ENCODE measurements at regions not wholly inside any gene's neighbourhood (a gene's known extent, or its start where the extent isn't known, plus 50 kb on each side); places are given as distances from the start of the nearest gene placed in this dataset.

DNA sequence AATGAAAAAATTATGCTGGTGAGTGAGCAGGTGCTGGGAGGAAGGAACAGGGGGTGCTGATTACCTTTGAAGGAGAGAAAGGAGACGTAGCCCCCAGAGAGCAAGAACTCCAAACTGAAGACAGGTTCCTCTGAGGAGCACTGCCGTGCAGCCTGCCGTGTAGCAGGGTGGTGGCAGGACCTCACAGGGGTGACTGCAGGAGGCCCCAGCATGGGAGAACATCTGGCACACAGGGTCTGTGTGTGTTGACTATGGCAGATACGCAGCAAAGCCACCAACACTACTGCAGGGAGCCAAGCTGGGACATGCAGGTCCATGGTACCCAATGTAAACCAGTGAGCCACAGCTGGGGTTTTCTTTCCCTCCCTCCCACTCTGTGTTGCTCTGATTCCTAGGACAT lies 192.1 kb upstream of the PDE1C start:
- no peak for DNase-seq

DNA sequence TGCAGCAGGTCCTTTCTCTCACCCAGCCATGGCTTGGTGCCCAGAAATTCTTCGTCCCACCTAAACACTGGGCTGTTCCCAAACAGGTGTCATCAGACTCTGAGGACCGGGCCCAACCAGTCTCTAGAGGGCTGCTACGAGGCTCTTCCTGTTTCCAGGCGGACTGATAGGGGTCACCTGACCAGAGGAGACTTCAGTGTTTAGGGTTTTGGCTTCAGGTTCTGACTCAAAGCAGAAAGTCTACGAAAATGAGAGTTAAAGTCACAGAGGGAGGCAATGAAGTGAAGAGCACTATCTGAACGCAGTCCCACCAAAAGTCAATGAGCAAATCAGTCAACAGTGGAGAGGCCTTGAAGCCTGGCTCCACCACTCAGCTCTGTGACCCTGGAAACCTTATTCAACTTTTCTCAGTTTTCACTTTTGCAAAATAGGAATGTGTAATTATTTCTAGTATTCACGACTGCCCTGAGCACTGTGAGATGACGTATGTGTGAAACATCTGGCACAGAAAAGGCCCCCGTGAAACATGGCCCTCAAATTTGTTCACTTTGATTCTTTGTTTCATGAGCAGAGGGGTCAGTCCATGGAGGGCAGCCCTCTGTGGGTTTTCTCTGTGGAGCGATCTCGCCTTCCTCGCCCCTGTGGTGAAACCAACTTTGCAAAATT lies 189.9 kb upstream of the PDE1C start:
- no peak for DNase-seq

DNA sequence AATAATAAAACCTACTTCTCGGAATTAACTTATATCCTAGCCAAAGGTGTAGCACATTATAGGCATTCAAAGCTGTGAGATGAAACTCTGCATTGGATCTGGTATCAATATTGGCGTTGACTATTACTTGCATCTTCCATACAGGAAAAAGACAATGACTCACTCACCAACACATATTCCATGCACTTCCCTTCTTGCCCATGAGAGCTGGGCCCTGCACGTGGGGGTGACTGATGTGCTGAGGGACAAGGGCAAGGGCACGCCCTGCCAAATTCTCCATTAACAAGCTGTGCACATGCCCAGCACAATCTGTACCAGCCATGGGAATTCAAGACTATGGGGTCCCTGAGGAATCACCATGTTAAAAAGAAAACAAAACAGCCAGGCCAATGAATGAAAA lies 188.1 kb upstream of the PDE1C start:
- no peak for DNase-seq

DNA sequence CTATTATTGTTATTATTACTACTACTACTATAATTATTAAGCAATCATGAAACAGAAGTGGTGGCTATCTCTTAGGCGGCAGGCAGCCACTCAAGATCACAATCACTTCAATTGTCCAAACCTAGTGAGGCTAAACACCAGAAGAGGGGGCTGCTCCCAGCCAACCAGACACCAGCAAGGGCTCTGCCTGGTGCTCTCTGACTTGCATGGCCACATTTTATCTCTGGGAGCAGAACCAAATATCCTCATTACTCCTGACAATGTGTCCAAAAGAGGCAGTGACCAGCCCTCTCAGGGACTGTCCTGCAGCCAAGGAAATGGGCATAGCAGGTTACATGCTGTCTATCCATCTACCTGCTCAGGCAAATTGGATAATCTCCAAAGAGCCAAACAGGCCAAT lies 187.4 kb upstream of the PDE1C start:
- DNase-seq = no peak

DNA sequence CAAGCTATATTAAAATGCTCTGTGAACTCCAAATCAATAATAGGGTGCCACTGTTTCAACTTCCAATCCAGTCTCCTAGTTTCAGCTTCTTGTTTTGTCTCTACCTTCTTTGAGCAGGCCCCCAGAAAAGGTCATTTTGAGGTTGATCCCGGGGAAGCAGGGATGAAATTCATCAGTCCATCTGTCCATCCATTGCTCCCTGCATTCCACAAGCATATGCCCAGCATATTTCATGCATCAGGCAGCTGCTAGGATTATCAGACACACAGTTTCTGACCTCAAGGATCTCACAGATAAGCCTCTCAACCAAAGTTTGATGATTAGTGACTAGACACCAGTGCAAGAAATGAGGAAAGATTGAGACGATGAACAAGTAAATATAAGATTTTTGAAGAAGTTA lies 186.6 kb upstream of the PDE1C start:
- DNase-seq = no peak

DNA sequence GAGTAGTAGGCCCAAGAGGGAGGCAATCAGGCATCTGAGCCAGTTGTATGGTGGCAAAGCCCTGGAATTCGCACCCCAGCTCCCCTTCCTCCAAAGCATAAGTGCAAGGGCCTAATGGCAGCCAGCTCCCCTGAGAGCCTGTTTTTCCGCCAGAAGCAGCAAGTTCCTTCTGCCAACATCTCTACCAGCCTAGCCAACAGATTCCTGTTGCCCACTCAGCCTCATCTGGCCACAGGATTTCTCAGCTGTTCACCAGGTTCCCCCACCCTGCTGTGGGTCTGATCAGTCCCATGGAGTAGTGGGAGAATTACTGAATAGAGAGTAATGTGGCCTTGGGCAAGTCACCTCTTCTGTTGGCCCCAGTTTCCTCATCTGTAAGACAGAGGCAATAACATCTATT lies 186.2 kb upstream of the PDE1C start:
- no peak for DNase-seq

DNA sequence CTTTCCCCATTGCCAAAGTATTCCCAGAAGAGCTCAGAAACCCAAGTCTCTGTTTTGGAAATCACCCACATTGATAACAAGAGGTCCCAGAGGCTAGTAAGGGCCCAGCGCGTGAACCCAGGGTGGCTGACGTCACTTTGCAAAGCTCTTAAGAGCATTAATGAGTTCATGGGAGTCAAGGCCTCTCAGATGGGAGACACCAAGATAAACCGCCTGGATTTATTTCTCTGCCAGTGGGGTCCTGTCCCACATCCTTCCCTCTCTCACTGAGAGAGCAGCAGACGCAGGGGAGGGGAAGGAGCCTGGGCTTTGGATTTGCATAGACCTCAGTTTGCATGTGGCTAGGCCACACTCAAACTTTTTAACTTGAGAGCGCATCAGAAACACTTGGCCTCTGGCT lies 184.8 kb upstream of the PDE1C start:
- no peak for DNase-seq

DNA sequence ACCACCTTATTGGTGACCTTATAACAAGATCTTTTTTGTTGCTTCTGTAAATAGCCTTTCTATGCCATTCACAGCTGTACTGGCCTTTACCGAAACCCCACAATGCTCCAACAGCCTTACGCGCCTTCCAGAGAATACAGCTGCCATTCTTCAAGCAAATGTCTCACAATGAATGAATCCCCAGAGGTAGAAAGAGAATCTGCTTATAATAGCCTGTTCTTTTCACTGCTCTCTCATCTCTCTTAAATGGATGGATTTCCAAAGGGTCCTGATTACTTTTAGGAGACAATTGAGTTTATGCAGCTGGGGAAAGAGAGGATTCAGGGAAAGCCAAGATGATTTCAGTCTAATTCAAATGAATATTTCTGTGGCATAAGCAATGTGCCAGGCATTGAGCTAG lies 183.1 kb upstream of the PDE1C start:
- no peak for DNase-seq

DNA sequence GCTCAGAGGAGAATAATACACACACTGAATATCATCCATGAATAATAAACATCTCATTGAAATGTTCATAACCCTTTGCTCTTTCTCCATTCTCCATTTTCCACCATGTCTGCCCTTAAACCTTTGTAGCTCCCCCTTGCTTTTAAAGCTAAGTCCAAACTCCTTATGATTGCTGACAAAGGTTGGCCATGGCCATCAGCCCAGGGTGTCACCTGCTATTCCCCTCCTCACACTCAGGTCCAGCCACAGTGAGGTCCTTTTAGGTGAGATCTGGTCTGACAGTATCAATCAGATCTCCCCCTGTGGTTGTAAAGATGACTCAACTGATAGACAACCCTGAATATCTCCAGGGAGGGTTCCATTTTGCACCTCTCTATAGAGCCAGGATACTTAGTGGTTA lies 181.5 kb upstream of the PDE1C start:
- no peak for DNase-seq

DNA sequence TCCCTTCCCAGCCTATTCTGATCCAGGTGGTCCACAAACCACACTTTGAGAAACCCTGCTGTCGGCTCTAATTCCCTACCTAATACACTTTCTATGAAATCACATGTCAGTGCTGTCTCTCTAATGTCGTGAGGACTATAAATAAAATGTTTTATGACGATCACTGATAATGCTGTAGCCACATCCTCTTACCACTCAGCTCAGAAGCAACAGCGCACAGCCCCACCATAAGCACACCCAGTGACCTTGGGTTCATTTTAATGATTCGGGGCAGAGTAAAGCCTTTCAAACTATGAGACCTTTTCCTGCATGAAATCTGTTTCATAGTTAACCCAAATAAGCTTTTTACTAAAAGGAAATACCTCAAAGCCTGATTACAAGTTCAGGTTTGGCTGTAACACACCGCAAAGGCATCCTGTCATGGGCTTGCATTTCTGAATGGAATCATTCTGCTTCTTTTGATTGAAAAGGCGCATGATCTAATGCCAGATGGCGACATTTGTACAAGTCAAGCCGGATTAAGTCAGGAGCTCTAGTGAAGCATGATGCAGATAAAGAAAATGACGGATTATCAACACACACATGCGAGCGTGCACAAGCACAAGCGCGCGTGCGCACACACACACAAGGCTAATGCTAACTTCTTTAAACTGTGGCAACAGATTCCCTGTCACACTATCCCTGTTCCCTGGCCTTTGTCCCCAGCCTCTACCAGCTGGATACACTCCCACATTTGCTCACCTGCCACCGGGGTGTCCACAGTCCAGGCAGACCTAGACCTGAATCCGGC lies 180.5 kb upstream of the PDE1C start:
- no peak for DNase-seq

DNA sequence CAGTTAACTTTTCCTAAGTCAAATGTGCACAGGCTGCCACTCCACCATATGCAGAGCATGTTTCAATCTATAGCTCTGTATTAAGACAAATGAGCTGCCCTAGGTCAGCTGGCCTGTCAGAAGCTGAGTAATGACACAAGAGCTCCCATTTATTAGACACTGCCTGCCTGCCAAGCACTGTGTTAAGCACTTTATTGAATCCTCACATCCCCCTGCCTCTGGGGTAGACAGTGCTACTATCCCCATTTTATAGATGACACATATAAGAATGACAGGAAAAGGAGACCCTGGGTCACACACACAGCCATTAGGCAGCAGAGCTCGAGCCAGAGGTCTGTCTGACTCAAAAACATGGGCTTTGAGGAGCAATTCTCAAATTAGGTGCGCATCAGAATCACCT lies 179.8 kb upstream of the PDE1C start:
- no peak for DNase-seq

DNA sequence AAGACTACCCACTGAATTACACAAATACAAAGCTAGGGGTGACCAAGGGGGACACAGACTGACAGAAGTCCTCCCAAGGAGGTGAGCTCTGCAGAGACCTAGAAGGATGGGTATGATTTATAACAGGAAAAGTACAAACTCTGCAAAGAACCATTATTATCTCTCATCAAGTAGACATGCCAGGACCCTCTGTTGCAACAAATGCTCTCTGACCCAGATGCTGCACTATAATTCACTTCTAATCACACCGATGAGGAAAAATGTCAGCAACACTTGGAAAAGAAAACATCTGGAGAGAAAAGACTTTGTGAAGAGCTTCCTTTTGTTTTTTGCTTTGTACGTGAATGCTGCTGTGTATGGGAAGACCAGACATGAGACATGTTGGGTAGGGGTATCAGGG lies 178.3 kb upstream of the PDE1C start:
- DNase-seq = no peak

DNA sequence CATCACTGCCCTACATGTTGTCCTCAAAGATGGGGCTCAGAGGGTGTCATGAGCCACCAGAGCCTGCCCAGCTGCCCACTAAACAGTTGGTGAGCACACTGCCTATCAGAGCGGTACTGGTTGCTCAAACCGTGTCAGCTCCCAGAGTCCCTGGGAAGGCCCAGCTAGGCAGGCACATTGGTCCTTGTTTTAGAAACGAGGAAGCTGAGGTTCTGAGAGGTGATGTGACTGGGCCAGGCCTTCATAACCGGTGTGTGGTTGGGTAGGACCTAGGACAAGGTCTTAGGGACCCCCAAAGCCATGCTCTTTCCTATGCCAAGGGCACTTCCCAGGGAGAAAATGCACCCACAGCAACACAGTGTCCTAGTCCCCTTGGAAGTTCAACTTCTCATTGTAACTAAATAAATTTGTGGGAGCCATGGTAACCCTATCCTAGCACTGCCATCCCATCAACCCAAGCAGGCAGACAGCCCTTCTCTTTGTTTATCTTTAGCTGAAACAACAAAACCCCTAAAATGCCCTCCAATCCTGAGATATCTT lies 174.7 kb upstream of the PDE1C start:
- no peak for DNase-seq

DNA sequence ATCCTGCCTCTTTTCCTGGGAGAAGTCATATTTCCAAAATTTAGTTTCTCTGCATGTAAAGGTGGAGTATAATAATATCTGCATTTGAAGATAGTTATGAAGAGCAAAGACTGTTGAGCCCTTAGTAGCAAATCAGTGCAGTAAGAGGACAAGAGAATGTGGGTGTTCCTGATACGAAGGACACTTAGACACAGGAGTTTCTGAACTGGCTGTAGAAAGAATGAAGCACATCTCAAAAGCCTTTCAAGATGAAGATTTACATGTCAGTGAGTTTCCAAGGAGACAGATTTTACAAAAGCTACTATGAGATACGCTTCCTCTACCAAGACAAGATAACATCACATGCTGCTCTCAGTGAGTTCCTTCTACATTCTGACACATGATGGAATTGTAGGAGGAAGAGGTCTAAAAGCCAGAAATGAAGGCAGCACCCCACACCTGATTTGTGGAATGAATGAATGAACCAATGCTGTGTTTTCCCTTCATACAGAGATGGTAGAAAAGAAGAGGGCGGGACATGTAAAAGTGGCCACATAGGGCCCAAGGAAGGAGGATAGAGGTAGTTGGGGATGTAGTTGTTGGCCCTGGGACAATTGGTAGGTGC lies 173.6 kb upstream of the PDE1C start:
- no peak for DNase-seq

DNA sequence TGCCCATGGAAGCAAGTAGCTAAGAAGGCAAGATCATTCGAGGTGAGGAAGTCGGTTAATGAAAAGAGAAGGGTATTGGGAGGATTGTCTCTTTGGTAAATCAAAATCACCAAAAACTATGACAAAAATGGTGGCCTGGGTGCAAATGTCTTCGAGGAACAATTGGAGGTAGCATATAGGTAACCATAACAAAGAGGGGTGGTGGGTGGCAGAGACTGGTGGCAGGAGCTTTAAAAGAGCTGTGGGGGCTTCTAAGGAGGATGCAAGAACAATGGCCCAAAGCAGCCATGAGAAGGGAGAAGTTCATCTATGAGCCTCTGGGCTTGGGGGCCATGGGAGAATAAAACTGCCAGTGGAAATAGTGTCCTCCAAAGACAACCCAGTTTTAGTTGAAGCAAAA lies 172.2 kb upstream of the PDE1C start:
- DNase-seq = no peak

DNA sequence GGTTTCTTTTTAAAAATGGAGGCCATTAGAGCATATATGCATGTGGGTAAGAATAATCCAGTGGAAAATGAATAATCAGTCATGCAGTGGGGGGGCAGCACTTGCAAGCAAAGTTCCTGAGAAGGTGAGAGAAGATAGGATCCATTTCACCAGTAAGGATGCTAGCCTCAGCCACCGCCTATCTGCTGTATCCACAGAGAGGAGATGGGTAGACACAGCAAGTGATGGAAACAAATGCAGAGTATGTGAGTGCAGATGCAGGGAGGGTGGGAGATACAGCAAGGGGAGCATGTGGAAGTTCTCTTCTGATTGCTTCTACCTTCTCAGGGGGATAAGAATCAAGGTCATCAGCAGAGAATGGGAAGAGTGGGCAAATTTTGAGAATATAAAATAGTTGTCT lies 171.4 kb upstream of the PDE1C start:
- DNase-seq = no peak

DNA sequence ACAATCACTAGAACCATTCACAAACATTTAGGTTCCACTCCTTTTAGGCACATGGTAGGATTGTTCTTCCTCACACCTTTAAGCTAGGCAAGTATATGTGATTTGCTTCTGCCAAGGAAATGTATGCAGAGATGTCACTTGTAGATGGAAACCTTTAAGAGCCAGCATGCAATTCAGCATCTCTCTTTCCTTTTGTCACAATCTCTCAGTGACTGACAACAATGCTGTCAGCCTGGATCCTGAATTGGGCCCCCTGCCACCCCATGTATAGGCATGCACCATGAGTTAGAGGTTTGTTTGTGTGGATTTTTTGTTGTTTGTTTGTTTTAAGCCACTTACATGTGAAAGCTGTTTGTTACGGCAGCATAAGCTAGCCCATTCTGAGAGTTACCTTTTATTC lies 169.6 kb upstream of the PDE1C start:
- no peak for DNase-seq

DNA sequence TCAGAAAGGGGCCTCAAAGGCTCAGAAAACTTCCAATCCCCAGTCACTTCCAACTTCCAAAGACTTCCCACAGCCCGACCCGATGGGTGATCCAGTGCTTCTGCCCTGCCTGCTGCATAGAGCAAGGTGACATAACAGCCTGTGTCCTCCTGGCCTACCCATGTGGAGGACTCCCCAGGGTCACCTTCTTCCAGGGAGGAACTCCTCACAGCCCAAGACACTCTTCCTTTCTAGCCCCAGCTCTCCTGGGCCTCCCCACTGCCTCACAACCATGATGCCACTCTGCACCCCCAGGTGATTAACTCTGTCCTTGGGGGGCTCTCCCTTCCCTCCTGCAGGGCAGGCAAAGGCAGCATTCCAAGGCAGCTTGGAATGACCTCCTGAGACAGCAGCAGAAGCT lies 158.4 kb upstream of the PDE1C start:
- DNase-seq = no peak

DNA sequence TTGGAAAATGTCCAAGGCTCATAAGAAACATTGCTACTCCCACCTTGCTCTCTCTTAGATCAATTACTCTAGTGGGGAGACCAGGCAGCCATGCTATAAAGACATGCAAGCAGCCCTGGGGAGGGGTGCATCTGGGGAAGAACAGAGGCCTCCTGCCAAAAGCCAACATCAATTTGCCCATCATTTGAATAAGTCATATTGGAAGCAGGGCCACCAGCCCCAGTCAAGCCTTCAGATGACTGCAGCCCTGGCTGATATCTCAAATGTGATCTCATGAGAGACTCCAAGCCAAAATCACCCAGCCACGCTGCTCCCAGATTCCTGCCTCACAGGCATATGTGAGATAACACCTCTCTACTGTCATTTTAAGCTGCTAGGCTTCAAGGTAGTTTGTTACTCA lies 157.5 kb upstream of the PDE1C start:
- DNase-seq = no peak

DNA sequence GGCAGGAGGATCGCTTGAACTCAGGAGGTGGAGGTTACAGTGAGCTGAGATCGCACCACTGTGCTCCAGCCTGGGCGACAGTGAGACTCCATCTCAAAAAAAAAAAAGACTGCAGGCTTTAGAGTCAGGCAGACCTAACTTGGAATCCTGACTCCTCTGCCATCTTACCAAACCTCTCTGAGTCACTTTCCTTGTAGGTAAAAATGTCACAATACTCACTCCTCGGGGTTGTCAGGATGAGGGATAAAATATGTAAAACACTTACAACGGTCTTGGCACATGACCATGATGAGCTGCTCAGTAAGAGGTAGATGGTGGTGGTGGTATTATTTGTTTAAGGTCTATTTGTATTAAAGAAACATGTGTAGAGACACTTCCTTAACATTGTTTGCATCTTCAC lies 154.1 kb upstream of the PDE1C start:
- DNase-seq = no peak

DNA sequence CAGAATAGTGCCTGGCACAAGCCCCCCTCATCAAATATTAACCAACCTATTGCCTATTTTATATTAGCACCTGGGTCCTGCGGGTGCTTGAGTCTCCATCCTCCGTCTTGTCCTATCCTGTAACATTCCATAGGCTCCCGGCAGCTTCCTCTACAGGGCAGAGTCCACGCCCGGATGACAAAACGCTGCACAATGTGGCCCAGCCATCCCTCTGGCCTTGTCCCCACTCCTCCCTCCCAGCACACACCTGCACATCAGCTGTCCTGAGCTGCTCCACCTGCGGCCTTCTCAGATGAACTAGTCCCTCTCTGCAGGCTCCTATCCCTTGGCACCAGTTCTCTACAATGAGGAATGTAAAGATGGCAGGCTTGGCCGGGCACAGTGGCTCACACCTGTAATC lies 153.5 kb upstream of the PDE1C start:
- no peak for DNase-seq

DNA sequence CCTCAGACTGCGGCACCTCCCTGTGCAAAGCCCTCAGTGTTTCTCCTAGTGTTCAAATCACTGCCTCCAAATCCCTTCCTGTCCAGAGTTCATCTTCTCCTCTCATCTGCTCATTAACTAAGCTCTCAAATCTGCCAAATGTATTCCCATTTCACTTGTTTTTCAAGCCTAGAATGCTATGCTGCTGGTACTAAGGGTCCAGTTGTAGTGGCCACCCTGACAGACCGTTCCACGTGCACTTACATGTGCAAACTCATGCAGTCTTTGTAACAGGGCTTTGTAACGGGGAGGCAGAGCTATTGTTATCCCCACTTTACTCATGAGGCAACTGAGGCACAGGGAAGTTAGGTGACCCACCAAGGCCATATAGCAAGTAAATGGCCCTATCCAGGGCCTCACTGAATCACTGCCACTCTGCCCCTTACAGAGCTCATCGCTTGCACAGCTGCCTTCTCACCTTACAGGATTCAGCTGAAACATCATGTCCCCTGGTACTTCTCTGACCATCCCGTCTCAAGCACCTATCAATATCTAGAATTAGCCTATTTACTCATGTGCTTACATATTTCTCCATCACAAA lies 153.0 kb upstream of the PDE1C start:
- DNase-seq = no peak

DNA sequence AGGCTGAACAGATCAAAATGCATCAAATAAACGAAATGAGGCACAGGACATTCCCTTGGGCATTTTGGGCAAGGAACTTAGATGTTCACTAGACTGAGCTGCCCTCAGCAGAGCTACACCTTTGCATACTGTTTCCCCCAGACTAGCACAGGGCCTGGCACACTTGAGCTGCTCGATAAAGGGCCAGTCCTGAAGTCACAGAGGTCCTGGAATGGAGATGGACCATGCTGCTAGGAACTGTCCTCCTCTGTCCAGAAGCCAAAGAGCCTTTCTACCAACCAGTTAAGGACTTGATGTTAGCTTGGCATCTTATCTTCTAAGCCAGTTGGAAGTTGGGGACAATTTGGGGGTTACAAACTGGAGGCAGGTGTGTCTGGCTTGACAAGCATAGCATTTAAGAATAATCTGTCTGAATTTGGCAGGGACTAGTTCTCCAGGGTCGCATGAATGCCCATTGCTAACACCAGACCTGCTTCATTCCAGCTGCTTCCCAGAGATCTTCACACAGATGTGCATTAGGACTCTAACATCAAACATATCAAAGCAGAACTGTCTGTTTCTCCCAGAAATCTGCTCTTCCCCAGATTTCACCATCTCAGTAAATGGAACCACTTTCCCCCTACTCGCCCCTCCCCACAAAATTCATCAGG lies 152.2 kb upstream of the PDE1C start:
- DNase-seq = no peak
